WTC11 (cell line): ENCODE measurements at regions not wholly inside any gene's neighbourhood (a gene's known extent, or its start where the extent isn't known, plus 50 kb on each side); places are given as distances from the start of the nearest gene placed in this dataset.

Source experiments
- ATF1 ChIP-seq: sonication (generic); formaldehyde crosslinking; IDR thresholded peaks from 2 replicates; pipeline ENCODE4 v1.8.1; 2023; ENCODE audit warnings: mild to moderate bottlenecking, moderate library complexity, missing genetic modification reagents
- ATF3 ChIP-seq: sonication (generic); formaldehyde crosslinking; conservative IDR thresholded peaks from 2 replicates; pipeline ENCODE4 v1.8.1; 2022; ENCODE audit warnings: mild to moderate bottlenecking, missing genetic modification reagents
- CTCF ChIP-seq: fragments of 200-600 bp; IDR thresholded peaks from 2 replicates; pipeline ENCODE4 v1.8.0; 2022; ENCODE audit warnings: antibody characterized with exemption
- JUN ChIP-seq: sonication (generic); formaldehyde crosslinking; IDR thresholded peaks from 2 replicates; pipeline ENCODE4 v1.8.0; 2023; ENCODE audit warnings: mild to moderate bottlenecking, missing genetic modification reagents
- NR2C2 ChIP-seq: sonication (generic); formaldehyde crosslinking; IDR thresholded peaks from 2 replicates; pipeline ENCODE4 v1.8.0; 2022; ENCODE audit warnings: mild to moderate bottlenecking, missing genetic modification reagents
- SOX15 ChIP-seq: fragments of 250-450 bp; sonication (Bioruptor Pico); IDR thresholded peaks from 2 replicates; pipeline ENCODE4 v1.9.0; 2021; ENCODE audit warnings: mild to moderate bottlenecking
- ZNF138 ChIP-seq: sonication (generic); formaldehyde crosslinking; conservative IDR thresholded peaks from 2 replicates; pipeline ENCODE4 v1.8.1; 2022; ENCODE audit warnings: mild to moderate bottlenecking, moderate library complexity, missing genetic modification reagents
- ZNF263 ChIP-seq: sonication (generic); formaldehyde crosslinking; IDR thresholded peaks from 2 replicates; pipeline ENCODE4 v1.8.1; 2022; ENCODE audit warnings: low read depth, mild to moderate bottlenecking, moderate library complexity, missing genetic modification reagents
- ZNF423 ChIP-seq: fragments of 250-450 bp; sonication (Bioruptor Pico); IDR thresholded peaks from 2 replicates; pipeline ENCODE4 v2.1.2; 2022; ENCODE audit warnings: mild to moderate bottlenecking, moderate library complexity
- TF ChIP-seq, protein P1 (sequence below): sonication (generic); formaldehyde crosslinking; IDR thresholded peaks from 2 replicates; pipeline ENCODE4 v1.8.0; 2022; ENCODE audit warnings: mild to moderate bottlenecking, missing genetic modification reagents
- TF ChIP-seq, protein P2 (sequence below): sonication (generic); formaldehyde crosslinking; IDR thresholded peaks from 2 replicates; pipeline ENCODE4 v1.8.1; 2023; ENCODE audit warnings: mild to moderate bottlenecking, missing genetic modification reagents, borderline replicate concordance
- TF ChIP-seq, protein P3 (sequence below): sonication (generic); formaldehyde crosslinking; IDR thresholded peaks from 2 replicates; pipeline ENCODE4 v1.8.0; 2023; ENCODE audit warnings: mild to moderate bottlenecking, missing genetic modification reagents

GRCh38 chr13:22226086-22226485 lies 555.2 kb downstream of the FGF9 start:
- TF ChIP-seq CTCF (no peak), ATF3 (no peak), JUN (CRISPR knock-in tag) (no peak), ZNF423 (CRISPR knock-in tag) (no peak), ZNF138 (CRISPR knock-in tag) (no peak), SOX15 (no peak), ATF1 (no peak), ZNF263 (CRISPR knock-in tag) (no peak), NR2C2 (CRISPR knock-in tag) (no peak)
- TF ChIP-seq, protein P1, sequence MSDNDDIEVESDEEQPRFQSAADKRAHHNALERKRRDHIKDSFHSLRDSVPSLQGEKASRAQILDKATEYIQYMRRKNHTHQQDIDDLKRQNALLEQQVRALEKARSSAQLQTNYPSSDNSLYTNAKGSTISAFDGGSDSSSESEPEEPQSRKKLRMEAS (CRISPR knock-in tag): no peak
- TF ChIP-seq, protein P2, sequence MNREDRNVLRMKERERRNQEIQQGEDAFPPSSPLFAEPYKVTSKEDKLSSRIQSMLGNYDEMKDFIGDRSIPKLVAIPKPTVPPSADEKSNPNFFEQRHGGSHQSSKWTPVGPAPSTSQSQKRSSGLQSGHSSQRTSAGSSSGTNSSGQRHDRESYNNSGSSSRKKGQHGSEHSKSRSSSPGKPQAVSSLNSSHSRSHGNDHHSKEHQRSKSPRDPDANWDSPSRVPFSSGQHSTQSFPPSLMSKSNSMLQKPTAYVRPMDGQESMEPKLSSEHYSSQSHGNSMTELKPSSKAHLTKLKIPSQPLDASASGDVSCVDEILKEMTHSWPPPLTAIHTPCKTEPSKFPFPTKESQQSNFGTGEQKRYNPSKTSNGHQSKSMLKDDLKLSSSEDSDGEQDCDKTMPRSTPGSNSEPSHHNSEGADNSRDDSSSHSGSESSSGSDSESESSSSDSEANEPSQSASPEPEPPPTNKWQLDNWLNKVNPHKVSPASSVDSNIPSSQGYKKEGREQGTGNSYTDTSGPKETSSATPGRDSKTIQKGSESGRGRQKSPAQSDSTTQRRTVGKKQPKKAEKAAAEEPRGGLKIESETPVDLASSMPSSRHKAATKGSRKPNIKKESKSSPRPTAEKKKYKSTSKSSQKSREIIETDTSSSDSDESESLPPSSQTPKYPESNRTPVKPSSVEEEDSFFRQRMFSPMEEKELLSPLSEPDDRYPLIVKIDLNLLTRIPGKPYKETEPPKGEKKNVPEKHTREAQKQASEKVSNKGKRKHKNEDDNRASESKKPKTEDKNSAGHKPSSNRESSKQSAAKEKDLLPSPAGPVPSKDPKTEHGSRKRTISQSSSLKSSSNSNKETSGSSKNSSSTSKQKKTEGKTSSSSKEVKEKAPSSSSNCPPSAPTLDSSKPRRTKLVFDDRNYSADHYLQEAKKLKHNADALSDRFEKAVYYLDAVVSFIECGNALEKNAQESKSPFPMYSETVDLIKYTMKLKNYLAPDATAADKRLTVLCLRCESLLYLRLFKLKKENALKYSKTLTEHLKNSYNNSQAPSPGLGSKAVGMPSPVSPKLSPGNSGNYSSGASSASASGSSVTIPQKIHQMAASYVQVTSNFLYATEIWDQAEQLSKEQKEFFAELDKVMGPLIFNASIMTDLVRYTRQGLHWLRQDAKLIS: no peak
- TF ChIP-seq, protein P3, sequence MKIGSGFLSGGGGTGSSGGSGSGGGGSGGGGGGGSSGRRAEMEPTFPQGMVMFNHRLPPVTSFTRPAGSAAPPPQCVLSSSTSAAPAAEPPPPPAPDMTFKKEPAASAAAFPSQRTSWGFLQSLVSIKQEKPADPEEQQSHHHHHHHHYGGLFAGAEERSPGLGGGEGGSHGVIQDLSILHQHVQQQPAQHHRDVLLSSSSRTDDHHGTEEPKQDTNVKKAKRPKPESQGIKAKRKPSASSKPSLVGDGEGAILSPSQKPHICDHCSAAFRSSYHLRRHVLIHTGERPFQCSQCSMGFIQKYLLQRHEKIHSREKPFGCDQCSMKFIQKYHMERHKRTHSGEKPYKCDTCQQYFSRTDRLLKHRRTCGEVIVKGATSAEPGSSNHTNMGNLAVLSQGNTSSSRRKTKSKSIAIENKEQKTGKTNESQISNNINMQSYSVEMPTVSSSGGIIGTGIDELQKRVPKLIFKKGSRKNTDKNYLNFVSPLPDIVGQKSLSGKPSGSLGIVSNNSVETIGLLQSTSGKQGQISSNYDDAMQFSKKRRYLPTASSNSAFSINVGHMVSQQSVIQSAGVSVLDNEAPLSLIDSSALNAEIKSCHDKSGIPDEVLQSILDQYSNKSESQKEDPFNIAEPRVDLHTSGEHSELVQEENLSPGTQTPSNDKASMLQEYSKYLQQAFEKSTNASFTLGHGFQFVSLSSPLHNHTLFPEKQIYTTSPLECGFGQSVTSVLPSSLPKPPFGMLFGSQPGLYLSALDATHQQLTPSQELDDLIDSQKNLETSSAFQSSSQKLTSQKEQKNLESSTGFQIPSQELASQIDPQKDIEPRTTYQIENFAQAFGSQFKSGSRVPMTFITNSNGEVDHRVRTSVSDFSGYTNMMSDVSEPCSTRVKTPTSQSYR (CRISPR knock-in tag): no peak
